GM12892 (cell line): ENCODE measurements at regions not wholly inside any gene's neighbourhood (a gene's known extent, or its start where the extent isn't known, plus 50 kb on each side); places are given as distances from the start of the nearest gene placed in this dataset.

Source experiments
- POLR2A ChIP-seq: IDR thresholded peaks from 2 replicates; pipeline ENCODE4 v1.6.1; 2011; ENCODE audit warnings: low read depth, low read length, control low read depth
- POLR2AphosphoS5 ChIP-seq: IDR thresholded peaks from 2 replicates; pipeline ENCODE4 v1.6.1; 2011; ENCODE audit warnings: low read depth, low read length, control low read depth
- TAF1 ChIP-seq: IDR thresholded peaks from 2 replicates; pipeline ENCODE4 v1.6.1; 2011; ENCODE audit warnings: low read depth, mild to moderate bottlenecking, control low read depth, low read length, borderline replicate concordance

GRCh38 chr21:38574895-38575575 lies 76.8 kb upstream of the ERG start:
- TF ChIP-seq POLR2A (no peak), POLR2AphosphoS5 (no peak), TAF1 (no peak)
